ENCODE measurements at regions not wholly inside any gene's neighbourhood (a gene's known extent, or its start where the extent isn't known, plus 50 kb on each side); places are given as distances from the start of the nearest gene placed in this dataset.

DNA sequence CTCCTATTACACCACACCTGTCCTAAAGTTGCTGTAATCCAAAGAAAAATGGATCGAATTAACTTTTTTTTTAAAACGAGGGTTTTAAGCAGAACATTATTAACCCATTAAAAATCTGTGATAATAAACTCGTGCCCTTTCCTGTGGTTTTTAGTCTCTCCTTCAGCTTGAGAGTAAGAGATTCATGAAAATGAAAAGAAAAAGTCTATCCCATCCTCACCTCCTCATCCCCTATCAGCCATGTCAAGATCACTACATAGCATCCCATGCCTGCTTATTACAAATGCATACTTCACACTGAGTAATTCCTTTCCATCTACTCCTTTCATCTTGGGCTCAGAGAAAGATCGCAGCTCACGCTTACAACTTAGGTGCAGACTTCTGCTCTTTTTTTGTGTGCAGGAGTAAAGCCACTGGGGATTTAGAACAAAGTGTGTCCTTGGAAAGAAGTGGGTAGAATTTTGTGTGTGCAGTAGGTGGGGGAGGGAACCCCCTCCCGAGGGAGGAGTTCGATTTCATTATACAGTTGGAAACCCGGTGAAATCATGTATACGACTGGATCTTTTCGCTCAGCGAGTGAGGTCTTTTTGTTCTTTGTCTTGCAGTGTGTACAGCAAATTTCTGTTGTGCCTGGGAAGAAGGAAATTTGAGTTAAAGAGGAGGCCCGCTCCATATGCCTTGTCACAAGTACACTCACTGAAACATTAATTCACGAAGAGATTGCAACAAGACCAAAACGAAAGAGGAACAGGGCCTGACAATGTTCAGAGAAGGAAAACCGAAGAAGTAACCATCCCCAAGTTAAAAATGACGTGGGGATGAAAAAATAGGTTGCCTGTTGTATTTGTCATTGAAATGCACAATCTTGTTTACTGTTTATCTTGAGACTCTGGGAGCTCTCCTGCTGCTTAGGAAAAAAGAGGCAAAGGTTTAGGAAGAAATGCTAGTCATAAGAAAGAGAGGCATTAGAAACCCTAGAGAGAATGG lies 146.5 kb upstream of the ZNF217 start:
- no peaks in the 10 kb centered on the region for H3K27me3 ChIP-seq
- DNase-seq (ENCODE audit: low spot score): no peak
- no peaks in the 10 kb centered on the region for H3K36me3 ChIP-seq
- TF ChIP-seq, protein P1, sequence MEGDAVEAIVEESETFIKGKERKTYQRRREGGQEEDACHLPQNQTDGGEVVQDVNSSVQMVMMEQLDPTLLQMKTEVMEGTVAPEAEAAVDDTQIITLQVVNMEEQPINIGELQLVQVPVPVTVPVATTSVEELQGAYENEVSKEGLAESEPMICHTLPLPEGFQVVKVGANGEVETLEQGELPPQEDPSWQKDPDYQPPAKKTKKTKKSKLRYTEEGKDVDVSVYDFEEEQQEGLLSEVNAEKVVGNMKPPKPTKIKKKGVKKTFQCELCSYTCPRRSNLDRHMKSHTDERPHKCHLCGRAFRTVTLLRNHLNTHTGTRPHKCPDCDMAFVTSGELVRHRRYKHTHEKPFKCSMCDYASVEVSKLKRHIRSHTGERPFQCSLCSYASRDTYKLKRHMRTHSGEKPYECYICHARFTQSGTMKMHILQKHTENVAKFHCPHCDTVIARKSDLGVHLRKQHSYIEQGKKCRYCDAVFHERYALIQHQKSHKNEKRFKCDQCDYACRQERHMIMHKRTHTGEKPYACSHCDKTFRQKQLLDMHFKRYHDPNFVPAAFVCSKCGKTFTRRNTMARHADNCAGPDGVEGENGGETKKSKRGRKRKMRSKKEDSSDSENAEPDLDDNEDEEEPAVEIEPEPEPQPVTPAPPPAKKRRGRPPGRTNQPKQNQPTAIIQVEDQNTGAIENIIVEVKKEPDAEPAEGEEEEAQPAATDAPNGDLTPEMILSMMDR (IDR thresholded peaks at IDR 0.05): no peak
- peaks cover 0 to 45% of the 10 kb centered on the region in 2 donors for H3K4me1 ChIP-seq
- H3K4me3 ChIP-seq: no peak overlapping the region
- H3K9me3 ChIP-seq: no peaks in the 10 kb centered on the region
- peak overlapping the region in 1 of 2 donors; percentile 26 for H3K27ac ChIP-seq

DNA sequence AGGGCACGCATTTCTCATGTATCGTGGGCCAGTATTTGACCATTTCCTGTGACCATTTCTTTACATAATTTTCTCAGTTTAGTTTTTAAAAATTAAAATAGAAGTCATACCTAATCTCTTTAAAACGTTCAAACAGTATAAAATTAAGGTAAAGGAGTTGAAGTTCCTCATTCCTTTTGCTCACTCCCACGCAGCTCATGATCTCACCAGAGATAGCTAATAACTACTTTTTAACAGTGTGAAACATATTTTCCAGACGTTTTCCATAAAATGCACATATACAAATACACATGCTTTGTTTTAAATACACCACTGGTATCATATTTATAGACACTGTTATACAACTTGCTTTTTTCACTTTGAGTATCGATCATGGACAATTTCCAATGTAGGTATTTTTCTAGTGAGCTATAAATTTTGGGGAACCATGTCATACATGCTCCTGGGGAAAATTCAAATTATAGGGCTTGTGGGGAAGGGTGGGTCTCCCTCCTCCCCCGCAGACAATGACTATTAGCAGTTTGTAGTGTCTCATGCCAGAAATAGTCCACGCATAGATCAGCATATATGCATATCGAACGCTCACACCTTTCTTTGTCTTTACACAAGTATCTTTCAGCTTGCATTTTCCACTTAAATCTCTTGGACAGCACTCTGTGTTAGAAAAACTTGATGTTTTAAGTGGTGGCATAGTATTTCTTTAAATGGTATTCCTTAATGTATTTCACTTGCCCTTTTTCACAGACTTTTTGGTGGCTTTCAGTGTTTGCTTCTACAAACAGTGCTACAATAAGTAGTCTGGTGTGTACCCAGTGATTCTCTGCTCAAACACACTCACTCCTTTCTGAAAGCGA lies 145.5 kb upstream of the ZNF217 start:
- TF ChIP-seq, protein P1 (IDR thresholded peaks at IDR 0.05): no peak
- no peaks in the 10 kb centered on the region for H3K27me3 ChIP-seq
- H3K9me3 ChIP-seq: no peaks in the 10 kb centered on the region
- peak overlapping the region; percentile 52 to 76 for H3K27ac ChIP-seq
- H3K4me1 ChIP-seq: peaks cover 0 to 45% of the 10 kb centered on the region in 2 donors
- H3K36me3 ChIP-seq: no peaks in the 10 kb centered on the region
- peak overlapping the region in 1 of 2 donors; percentile 25 for H3K4me3 ChIP-seq
- DNase-seq (ENCODE audit: low spot score): no peak

DNA sequence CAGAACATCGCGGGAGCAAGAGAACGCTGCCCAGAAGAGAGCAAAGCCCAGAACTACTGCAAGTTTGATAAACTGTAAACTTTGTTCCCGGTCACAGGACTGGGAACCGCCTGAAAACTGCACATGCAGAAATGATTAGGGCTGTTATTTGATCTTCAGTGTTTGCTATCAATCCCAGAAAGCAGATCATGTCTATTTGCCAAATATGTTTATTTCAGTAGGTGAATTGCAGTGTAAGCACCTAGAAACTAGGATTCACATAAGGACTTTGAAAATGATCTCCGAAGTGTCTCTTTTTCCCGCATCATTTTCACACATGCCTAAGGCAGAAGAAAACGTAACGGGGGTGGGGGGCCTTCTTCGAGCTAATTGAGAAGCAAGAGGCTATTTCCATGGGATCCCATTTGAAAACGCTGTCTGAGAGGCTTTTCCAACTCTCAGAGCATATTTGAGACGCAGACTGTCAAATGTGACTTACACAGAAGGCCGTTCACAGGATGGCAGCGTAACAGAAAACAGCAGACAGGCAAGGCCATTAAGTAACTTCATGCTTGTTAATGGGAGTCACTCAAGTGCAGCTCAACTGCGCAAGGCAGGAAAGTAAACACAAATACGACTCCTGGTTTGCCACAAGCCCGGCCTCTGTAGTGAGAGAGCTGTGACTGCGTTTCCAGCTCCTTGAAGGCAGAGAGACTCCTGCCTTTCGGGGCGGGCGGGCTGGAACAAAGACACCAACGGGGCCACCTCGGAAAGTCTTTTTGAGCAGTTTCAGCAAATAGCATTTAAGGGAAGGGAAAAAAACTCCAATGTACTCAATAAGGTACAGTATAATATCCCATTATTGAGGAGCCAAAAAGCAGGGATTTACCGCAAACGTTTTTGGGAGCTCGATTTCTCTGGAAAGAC lies 144.7 kb upstream of the ZNF217 start:
- Histone ChIP-seq H3K4me1 (peaks cover 0 to 45% of the 10 kb centered on the region in 2 donors), H3K9me3 (no peaks in the 10 kb centered on the region), H3K36me3 (no peaks in the 10 kb centered on the region), H3K27ac (peak overlapping the region; percentile 52 to 76), H3K27me3 (no peaks in the 10 kb centered on the region), H3K4me3 (peak overlapping the region in 1 of 2 donors; percentile 25)
- peak; percentile 80 for DNase-seq (ENCODE audit: low spot score)
- TF ChIP-seq, protein P1 (IDR thresholded peaks at IDR 0.05): no peak

DNA sequence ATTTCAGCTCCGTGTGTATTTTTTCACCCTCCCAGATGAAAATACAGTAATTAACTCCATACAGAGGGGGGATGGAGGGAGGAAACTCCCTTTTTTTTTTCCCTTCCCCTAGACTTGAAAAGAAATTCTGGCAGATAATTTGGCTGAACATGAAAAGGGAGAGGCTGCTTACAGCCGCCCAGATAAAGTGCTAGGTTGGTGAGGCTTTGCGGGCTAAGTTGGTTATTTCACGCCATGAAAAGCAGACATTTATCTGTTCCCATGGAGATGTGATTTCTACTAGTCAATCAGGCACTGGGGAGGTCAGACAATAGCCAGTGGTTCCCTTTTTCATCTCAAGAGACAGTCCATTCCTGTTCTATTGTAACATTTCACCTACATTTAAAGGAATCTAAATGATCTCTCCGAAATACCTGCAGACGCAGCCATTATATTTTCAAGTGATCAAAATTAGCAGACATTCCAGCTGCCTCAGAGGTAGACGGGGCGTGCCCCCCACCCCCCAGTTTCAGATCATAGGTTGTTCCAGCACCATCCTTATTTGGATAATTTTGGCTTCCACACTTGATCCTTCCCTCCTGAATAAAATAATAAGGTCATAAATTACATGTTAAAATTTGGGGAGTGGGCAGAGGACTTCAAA lies 143.9 kb upstream of the ZNF217 start:
- peak overlapping the region; percentile 52 to 76 for H3K27ac ChIP-seq

More for the DNA sequence above, 143.9 kb upstream of the ZNF217 start:
- DNase-seq (ENCODE audit: low spot score): no peak
- H3K27me3 ChIP-seq: no peaks in the 10 kb centered on the region
- TF ChIP-seq, protein P1 (IDR thresholded peaks at IDR 0.05): no peak
- H3K9me3 ChIP-seq: no peaks in the 10 kb centered on the region
- H3K4me3 ChIP-seq: peak overlapping the region in 1 of 2 donors; percentile 25
- no peaks in the 10 kb centered on the region for H3K36me3 ChIP-seq
- H3K4me1 ChIP-seq: peaks cover 0 to 45% of the 10 kb centered on the region in 2 donors

All from right atrium auricular region (tissue), 2 donors.